HK-2 (cell line): ENCODE measurements at regions not wholly inside any gene's neighbourhood (a gene's known extent, or its start where the extent isn't known, plus 50 kb on each side); places are given as distances from the start of the nearest gene placed in this dataset.

ENCODE experiments used
- DNase-seq: peaks from one replicate; pipeline ENCODE4 v3.0.0-alpha.2; 2018; ENCODE audit not compliant: unreplicated experiment

GRCh38 chr3:194536871-194537637 lies 50.3 kb upstream of the ATP13A3 start:
- DNase-seq: peak; percentile 49
